ENCODE measurements at regions not wholly inside any gene's neighbourhood (a gene's known extent, or its start where the extent isn't known, plus 50 kb on each side); places are given as distances from the start of the nearest gene placed in this dataset.
A peak's percentile ranks its signal among the peaks of the same experiment; 100 is the strongest.

DNA sequence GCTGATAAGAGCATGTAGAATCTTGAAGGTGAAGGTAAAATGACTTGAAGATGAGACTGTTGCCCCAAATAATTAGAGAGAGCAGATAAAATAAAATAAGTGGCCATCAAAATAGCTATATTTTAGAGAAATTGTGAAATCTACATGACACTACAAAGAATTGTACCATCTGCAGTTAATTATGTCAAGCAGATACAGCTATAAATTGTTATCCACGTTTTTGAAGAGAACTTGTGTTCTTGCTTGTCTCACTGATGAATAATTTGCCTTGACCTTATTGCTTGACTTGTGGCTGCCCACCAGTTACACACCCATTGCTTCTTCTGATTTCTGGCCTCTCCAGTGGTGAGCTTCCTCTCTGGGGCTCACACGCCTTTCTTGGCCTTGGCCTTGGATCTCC lies 75.8 kb upstream of the TNIP3 start:
- Mint-ChIP-seq H3K36me3 (ENCODE audit: low read depth) (no peaks in the 10 kb centered on the region), H3K9me3 (no peaks in the 10 kb centered on the region), H3K4me1 (ENCODE audit: low read depth) (peaks cover 32% of the 10 kb centered on the region), H3K27ac (no peak overlapping the region), H3K27me3 (no peaks in the 10 kb centered on the region), H3K4me3 (no peak overlapping the region)
- no peak for DNase-seq

DNA sequence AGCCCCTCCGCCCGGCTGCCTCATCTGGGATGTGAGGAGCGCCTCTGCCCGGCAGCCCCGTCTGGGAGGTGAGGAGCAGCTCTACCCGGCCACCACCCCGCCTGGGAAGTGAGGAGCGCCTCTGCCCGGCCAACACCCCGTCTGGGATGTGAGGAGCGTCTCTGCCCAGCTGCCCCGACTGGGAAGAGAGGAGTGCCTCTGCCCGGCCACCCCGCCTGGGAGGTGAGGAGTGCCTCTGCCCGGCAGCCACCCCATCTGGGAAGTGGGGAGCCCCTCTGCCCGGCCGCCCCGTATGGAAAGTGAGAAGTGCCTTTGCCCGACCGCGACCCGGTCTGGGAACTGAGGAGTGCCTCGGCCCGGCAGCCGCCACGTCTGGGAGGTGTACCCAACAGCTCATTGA lies 74.3 kb upstream of the TNIP3 start:
- Mint-ChIP-seq H3K4me3 (no peak overlapping the region), H3K4me1 (ENCODE audit: low read depth) (peaks cover 22% of the 10 kb centered on the region), H3K27ac (no peak overlapping the region), H3K27me3 (no peaks in the 10 kb centered on the region), H3K9me3 (no peaks in the 10 kb centered on the region), H3K36me3 (ENCODE audit: low read depth) (no peaks in the 10 kb centered on the region)
- no peak for DNase-seq

DNA sequence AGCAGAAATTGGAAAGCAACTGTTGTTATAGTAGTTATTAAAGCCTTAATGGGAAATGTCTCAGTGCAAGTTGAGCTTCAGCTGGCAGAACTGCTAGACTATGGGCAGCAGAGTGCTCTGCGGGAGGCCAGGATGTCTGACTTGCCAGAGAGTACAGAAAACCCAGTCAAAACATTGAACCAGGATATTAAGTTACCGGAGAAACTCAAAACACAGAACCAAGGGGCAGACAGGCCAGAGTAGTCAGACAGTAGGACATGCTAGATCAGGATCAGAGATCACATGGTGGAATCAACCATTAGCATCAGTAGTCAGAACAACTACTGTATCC lies 72.9 kb upstream of the TNIP3 start:
- Mint-ChIP-seq H3K9me3 (no peaks in the 10 kb centered on the region), H3K4me3 (no peak overlapping the region), H3K27me3 (no peaks in the 10 kb centered on the region), H3K4me1 (ENCODE audit: low read depth) (peaks cover 9% of the 10 kb centered on the region), H3K36me3 (ENCODE audit: low read depth) (no peaks in the 10 kb centered on the region), H3K27ac (no peak overlapping the region)
- DNase-seq = no peak

DNA sequence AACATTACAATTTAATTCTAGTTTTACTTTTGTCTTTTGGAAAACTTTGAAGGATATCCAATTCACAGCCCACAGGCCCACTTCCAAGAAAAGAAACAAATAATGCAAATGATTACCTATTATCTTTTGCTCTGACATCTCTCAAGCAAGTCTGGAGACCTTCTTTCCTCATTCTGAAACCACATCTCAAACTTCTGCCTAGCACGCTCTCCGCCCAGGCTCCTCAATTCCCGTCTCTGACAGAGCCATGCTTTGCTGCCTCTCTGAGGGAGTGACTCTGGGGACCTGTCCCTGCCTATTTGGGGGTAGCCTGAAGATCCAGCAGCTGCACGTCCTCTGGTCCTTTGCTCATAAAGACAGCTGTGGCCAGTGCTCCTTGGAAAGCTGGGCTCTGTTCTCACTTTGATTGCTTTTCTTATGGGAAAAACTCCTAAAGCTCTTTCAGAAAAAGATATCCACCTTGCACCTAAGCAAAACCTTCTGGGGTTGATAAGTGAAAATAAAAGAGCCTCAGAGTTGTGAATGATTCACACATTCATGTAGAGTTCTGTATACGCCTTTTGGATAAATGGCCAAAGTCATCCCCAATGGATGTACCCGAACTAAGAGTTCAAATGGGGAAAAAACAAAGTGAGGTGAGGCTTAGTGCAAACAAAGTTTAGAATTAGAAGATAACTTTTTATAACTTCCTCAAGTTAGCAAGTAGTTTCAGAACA lies 72.4 kb upstream of the TNIP3 start:
- Mint-ChIP-seq H3K4me3 (no peak overlapping the region), H3K27ac (no peak overlapping the region), H3K36me3 (ENCODE audit: low read depth) (no peaks in the 10 kb centered on the region), H3K4me1 (ENCODE audit: low read depth) (peaks cover 6% of the 10 kb centered on the region), H3K9me3 (no peaks in the 10 kb centered on the region), H3K27me3 (no peaks in the 10 kb centered on the region)
- DNase-seq = no peak

- no peaks in the 10 kb centered on the region for H3K36me3 Mint-ChIP-seq (ENCODE audit: low read depth)
- no peak overlapping the region for H3K4me3 Mint-ChIP-seq
- DNase-seq = no peak
- H3K9me3 Mint-ChIP-seq = no peaks in the 10 kb centered on the region
- H3K27me3 Mint-ChIP-seq = no peaks in the 10 kb centered on the region
- peaks cover 16% of the 10 kb centered on the region for H3K4me1 Mint-ChIP-seq (ENCODE audit: low read depth)
- H3K27ac Mint-ChIP-seq = no peak overlapping the region
Observed at GRCh38 chr4:121233982-121234381, 69.9 kb upstream of the TNIP3 start.

DNA sequence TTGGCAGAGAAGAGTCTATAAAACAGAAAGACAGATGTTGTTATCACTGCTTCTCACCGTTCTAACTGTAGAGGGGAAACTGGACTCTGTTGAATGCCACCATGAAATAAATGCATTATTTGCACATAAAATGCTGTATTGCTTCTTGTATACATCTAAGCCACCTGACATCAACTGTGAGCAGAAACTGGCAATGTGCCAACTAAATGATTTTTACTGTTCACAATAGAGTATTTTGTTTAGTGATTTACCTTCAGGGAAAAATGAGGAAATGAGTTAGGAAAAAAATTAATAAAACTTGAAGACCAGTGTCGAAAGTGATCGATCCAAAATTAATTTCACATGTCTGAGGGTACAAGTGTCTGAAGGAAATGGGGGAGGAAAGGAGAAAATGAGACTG lies 65.9 kb upstream of the TNIP3 start:
- Mint-ChIP-seq H3K4me1 (ENCODE audit: low read depth) (peaks cover 51% of the 10 kb centered on the region), H3K4me3 (no peak overlapping the region), H3K27me3 (no peaks in the 10 kb centered on the region), H3K27ac (no peak overlapping the region), H3K36me3 (ENCODE audit: low read depth) (no peaks in the 10 kb centered on the region), H3K9me3 (no peaks in the 10 kb centered on the region)
- DNase-seq = no peak

- Mint-ChIP-seq H3K9me3 (no peaks in the 10 kb centered on the region), H3K4me1 (ENCODE audit: low read depth) (peaks cover 54% of the 10 kb centered on the region), H3K36me3 (ENCODE audit: low read depth) (no peaks in the 10 kb centered on the region), H3K27me3 (no peaks in the 10 kb centered on the region), H3K4me3 (no peak overlapping the region), H3K27ac (no peak overlapping the region)
- DNase-seq = no peak
Observed at GRCh38 chr4:121228848-121229247, 64.7 kb upstream of the TNIP3 start.

DNA sequence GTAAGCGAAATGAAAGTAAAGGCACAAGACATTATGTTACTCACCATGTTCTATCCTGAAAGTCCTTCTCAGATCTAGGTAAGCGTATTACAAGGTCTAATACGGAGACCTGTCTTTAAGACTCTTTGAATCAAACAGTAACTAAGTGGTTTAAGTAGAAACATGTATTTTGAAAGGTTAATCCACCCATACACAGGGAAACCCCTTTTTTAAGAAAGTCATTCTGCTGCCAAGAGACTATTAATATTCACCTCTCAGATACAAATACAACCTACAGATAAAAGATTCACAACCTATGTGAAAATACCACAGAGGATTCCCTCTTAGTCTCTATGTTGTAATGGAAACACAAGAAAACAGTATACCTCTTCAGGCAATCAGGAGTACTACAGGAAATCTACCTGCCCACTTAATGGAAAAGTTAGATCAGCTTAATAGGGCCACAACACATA lies 63.2 kb upstream of the TNIP3 start:
- H3K27me3 Mint-ChIP-seq = no peaks in the 10 kb centered on the region
- H3K9me3 Mint-ChIP-seq = no peaks in the 10 kb centered on the region
- peak overlapping the region; percentile 83 for H3K27ac Mint-ChIP-seq
- H3K36me3 Mint-ChIP-seq (ENCODE audit: low read depth) = no peaks in the 10 kb centered on the region
- DNase-seq = no peak
- peak overlapping the region; percentile 65 for H3K4me3 Mint-ChIP-seq
- peaks cover 62% of the 10 kb centered on the region for H3K4me1 Mint-ChIP-seq (ENCODE audit: low read depth)

DNA sequence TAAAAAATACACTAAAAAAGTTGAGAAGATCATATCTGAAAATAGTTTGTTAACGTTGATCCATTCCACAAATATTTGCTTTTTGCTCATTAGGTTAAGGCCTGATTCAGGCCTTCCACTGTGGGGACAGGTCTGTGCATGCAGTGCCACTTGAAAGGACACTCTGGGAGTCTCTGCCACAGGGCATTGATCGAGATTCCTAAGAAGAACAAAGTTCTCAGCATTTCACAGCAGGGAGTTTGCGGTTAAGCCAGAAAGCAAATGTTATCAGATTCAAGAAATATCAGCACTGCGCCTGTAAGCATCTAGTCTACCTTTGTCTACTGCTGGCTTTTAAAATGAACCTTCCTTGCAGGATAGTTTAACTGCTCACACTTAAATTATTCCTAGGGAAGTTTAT lies 62.2 kb upstream of the TNIP3 start:
- H3K4me1 Mint-ChIP-seq (ENCODE audit: low read depth) = peaks cover 69% of the 10 kb centered on the region
- H3K27ac Mint-ChIP-seq = peak overlapping the region; percentile 74
- no peaks in the 10 kb centered on the region for H3K36me3 Mint-ChIP-seq (ENCODE audit: low read depth)
- no peak for DNase-seq
- H3K9me3 Mint-ChIP-seq = no peaks in the 10 kb centered on the region
- H3K27me3 Mint-ChIP-seq = no peaks in the 10 kb centered on the region
- H3K4me3 Mint-ChIP-seq = peak overlapping the region; percentile 65

- H3K9me3 Mint-ChIP-seq = no peaks in the 10 kb centered on the region
- peaks cover 3% of the 10 kb centered on the region for H3K36me3 Mint-ChIP-seq (ENCODE audit: low read depth)
- peaks cover 48% of the 10 kb centered on the region for H3K4me1 Mint-ChIP-seq (ENCODE audit: low read depth)
- no peak for DNase-seq
- H3K4me3 Mint-ChIP-seq = no peak overlapping the region
- H3K27me3 Mint-ChIP-seq = no peaks in the 10 kb centered on the region
- peak overlapping the region; percentile 77 for H3K27ac Mint-ChIP-seq
Observed at GRCh38 chr4:121221608-121222007, 57.5 kb upstream of the TNIP3 start.

- Mint-ChIP-seq H3K4me3 (no peak overlapping the region), H3K27me3 (no peaks in the 10 kb centered on the region), H3K27ac (peak overlapping the region; percentile 77), H3K4me1 (ENCODE audit: low read depth) (peaks cover 48% of the 10 kb centered on the region), H3K36me3 (ENCODE audit: low read depth) (peaks cover 3% of the 10 kb centered on the region), H3K9me3 (no peaks in the 10 kb centered on the region)
- DNase-seq = no peak
Observed at GRCh38 chr4:121221201-121221600, 57.1 kb upstream of the TNIP3 start.

- no peaks in the 10 kb centered on the region for H3K27me3 Mint-ChIP-seq
- peak overlapping the region; percentile 3 for H3K27ac Mint-ChIP-seq
- peaks cover 3% of the 10 kb centered on the region for H3K36me3 Mint-ChIP-seq (ENCODE audit: low read depth)
- no peaks in the 10 kb centered on the region for H3K9me3 Mint-ChIP-seq
- no peak for DNase-seq
- peaks cover 45% of the 10 kb centered on the region for H3K4me1 Mint-ChIP-seq (ENCODE audit: low read depth)
- no peak overlapping the region for H3K4me3 Mint-ChIP-seq
Observed at GRCh38 chr4:121220698-121221097, 56.6 kb upstream of the TNIP3 start.

DNA sequence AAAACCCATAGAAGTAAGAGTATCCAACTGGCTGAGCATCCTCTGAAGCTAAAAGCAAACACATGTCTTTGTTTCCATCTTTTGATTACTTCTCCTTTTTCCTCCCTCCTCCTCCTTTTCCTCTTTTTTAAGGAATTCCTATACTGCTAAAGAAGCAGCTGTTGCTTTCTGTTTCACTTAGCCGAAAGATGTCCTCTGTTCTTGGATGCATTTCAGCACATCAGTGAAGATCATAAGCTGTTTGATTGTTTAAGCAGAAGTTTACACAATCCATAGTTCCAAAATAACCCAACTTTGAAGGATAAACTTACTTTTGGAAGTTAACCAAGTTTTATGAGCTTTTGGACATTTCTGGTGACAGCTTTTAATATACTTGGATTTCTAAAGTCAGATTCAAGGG lies 55.1 kb upstream of the TNIP3 start:
- DNase-seq = no peak
- H3K4me1 Mint-ChIP-seq (ENCODE audit: low read depth) = peaks cover 44% of the 10 kb centered on the region
- H3K27me3 Mint-ChIP-seq = no peaks in the 10 kb centered on the region
- H3K4me3 Mint-ChIP-seq = peak overlapping the region; percentile 23
- H3K27ac Mint-ChIP-seq = peak overlapping the region; percentile 76
- H3K9me3 Mint-ChIP-seq = no peaks in the 10 kb centered on the region
- peaks cover 6% of the 10 kb centered on the region for H3K36me3 Mint-ChIP-seq (ENCODE audit: low read depth)

DNA sequence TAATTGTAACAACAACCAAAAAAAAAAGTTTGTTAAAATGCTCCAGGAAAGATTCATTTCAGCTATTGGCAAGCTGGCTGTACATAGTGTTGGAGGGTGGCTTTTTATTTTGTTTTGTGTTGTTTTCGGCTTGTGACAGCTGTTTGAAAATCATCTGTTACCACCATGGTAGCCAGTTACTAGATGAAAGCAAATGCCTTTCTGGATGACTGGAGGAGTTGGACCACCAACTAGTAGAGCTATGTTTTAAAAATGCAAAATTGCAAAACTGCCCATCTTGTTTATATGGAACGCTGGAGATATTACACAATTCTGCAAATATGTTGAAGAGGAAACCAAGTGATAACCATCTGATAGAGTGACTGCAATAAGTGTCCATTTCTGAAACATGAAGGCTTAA lies 53.2 kb upstream of the TNIP3 start:
- H3K9me3 Mint-ChIP-seq = no peaks in the 10 kb centered on the region
- no peaks in the 10 kb centered on the region for H3K27me3 Mint-ChIP-seq
- DNase-seq = no peak
- H3K36me3 Mint-ChIP-seq (ENCODE audit: low read depth) = peaks cover 6% of the 10 kb centered on the region
- no peak overlapping the region for H3K27ac Mint-ChIP-seq
- H3K4me1 Mint-ChIP-seq (ENCODE audit: low read depth) = peaks cover 40% of the 10 kb centered on the region
- no peak overlapping the region for H3K4me3 Mint-ChIP-seq

DNA sequence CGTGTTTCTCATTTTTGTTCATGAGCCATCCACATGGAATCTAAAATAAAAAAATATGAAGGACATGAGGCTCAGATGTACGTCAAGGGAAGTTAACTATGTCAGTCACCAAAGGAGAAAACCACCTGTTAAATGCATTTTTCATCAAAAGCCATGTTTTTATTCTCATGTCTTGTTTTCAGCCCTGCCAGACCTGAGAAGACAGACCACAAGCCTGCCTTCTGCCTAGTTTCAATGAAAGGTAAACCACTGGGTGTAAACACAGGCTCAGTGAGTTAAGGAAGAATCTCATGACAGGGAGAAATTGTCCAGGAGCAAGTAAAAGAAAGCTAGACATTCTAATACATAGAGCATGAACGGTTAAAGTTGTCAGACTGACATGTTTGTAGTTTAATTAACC lies 52.3 kb upstream of the TNIP3 start:
- no peak overlapping the region for H3K4me3 Mint-ChIP-seq

DNA sequence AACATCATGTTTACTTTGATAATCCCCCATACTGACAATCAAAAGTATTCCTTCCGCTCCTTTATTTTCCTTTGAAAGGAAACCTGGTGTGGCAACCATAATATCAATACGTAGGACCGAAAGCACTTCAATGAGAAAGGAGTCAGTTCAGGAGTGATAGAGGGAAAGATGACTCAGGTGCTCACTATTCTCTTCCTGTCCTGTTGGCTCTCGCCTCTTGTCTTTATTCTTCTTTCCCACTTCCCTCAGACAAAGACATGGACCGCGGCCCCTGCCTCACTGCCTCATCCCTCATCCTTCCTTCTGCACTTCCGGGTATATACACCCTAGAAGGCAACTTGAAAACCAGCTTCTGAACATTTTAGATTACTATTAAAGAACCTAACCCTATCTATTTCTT lies 49.8 kb upstream of the TNIP3 start:
- no peak for DNase-seq
- H3K4me1 Mint-ChIP-seq (ENCODE audit: low read depth) = peaks cover 20% of the 10 kb centered on the region
- no peaks in the 10 kb centered on the region for H3K27me3 Mint-ChIP-seq
- no peak overlapping the region for H3K4me3 Mint-ChIP-seq
- peaks cover 4% of the 10 kb centered on the region for H3K36me3 Mint-ChIP-seq (ENCODE audit: low read depth)
- H3K9me3 Mint-ChIP-seq = no peaks in the 10 kb centered on the region
- H3K27ac Mint-ChIP-seq = peak overlapping the region; percentile 44

More for the DNA sequence above, 52.3 kb upstream of the TNIP3 start:
- H3K36me3 Mint-ChIP-seq (ENCODE audit: low read depth) = peaks cover 6% of the 10 kb centered on the region
- no peak for DNase-seq
- peaks cover 32% of the 10 kb centered on the region for H3K4me1 Mint-ChIP-seq (ENCODE audit: low read depth)
- H3K9me3 Mint-ChIP-seq = no peaks in the 10 kb centered on the region
- no peak overlapping the region for H3K27ac Mint-ChIP-seq
- H3K27me3 Mint-ChIP-seq = no peaks in the 10 kb centered on the region
